ENCODE measurements at regions not wholly inside any gene's neighbourhood (a gene's known extent, or its start where the extent isn't known, plus 50 kb on each side); places are given as distances from the start of the nearest gene placed in this dataset.

GRCh38 chr1:60916199-60916598 is 166.2 kb upstream of the NFIA start:
- TF ChIP-seq CTCF (IDR thresholded peaks at IDR 0.05) = no peak
- no peak for TF ChIP-seq POLR2A (IDR thresholded peaks at IDR 0.05)
